Uterus (tissue), 3 donors: ENCODE measurements at regions not wholly inside any gene's neighbourhood (a gene's known extent, or its start where the extent isn't known, plus 50 kb on each side); places are given as distances from the start of the nearest gene placed in this dataset. TPM values are rescaled to one million over a fixed set of nuclear protein-coding genes. Genes with fewer than 3 reads are reported as not detected.

Experiments used
- DNase-seq, 2 donors: peaks; one replicate each; pipeline ENCODE4 v3.0.0-alpha.2; 2019 to 2020
- H3K27ac ChIP-seq, 2 donors: fragments of 200-600 bp; sonication (generic); 1 replicate in 1 of 2; 2 replicates in 1 of 2; pipeline ENCODE4 v1.5.1; 2016 to 2018
- H3K27me3 ChIP-seq, 2 donors: fragments of 200-600 bp; sonication (generic); one replicate each; pipeline ENCODE4 v1.5.1; 2018 to 2019; ENCODE audit warnings: control low read depth in 1 of 2
- H3K36me3 ChIP-seq, 2 donors: fragments of 200-600 bp; sonication (generic); one replicate each; pipeline ENCODE4 v1.5.1; 2019; ENCODE audit warnings: control low read depth in 1 of 2
- H3K4me1 ChIP-seq, 2 donors: fragments of 200-600 bp; sonication (generic); one replicate each; pipeline ENCODE4 v1.5.1; 2018 to 2019; ENCODE audit warnings: control low read depth in 1 of 2
- H3K4me3 ChIP-seq, 2 donors: fragments of 200-600 bp; sonication (generic); 1 replicate in 1 of 2; 2 replicates in 1 of 2; pipeline ENCODE4 v1.5.1; 2018 to 2019; ENCODE audit warnings: mild to moderate bottlenecking in 1 of 2
- H3K9me3 ChIP-seq, 2 donors: fragments of 200-600 bp; sonication (generic); one replicate each; pipeline ENCODE4 v1.5.1; 2019; ENCODE audit warnings: control low read depth in 1 of 2
- CTCF ChIP-seq, 4 experiments: fragments of 200-600 bp in 2 of 4; fragments of 450-650 bp in 2 of 4; sonication (generic) in 2 of 4; IDR thresholded peaks; one replicate each; pipeline ENCODE4 v1.5.1; 2016 to 2019; ENCODE audit warnings: antibody characterized with exemption in 4 of 4, mild to moderate bottlenecking in 2 of 4, moderate library complexity in 1 of 4
- POLR2A ChIP-seq, 2 donors: fragments of 450-650 bp; IDR thresholded peaks; one replicate each; pipeline ENCODE4 v1.6.1; 2016; ENCODE audit warnings: antibody characterized with exemption in 2 of 2, mild to moderate bottlenecking in 1 of 2, moderate library complexity in 1 of 2
- intact Hi-C: fragments of 100-400 bp; cut with DNase I; formaldehyde crosslinking; loops from one replicate; pipeline ENCODE4 v1.15.1; 2023; ENCODE audit warnings: low total_unique reads
- small RNA-seq: library from RNA; depleted of rRNA; stranded (forward); fragments of <200 nt; gene quantifications from one replicate; pipeline ENCODE3, GENCODE V24; 2016
- donor health status: DM: yes; HTN: yes; CAD: no.

GRCh38 chr11:121683791-121684190 lies 231.0 kb upstream of the SORL1-AS1 start:
- Histone ChIP-seq H3K27ac (no peak overlapping the region), H3K4me3 (no peak overlapping the region), H3K9me3 (no peaks in the 10 kb centered on the region), H3K36me3 (no peaks in the 10 kb centered on the region), H3K27me3 (no peaks in the 10 kb centered on the region), H3K4me1 (no peaks in the 10 kb centered on the region)
- intact Hi-C loops, result no loop called here
- DNase-seq, result no peak
- TF ChIP-seq POLR2A (IDR thresholded peaks at IDR 0.05) (no peak), CTCF (IDR thresholded peaks at IDR 0.05) (no peak)

Small RNAs in the stretch of these regions (small RNA-seq; reads per million reads assigned to genes)
- not detected for gene RNU6-256P
